ENCODE measurements at regions not wholly inside any gene's neighbourhood (a gene's known extent, or its start where the extent isn't known, plus 50 kb on each side); places are given as distances from the start of the nearest gene placed in this dataset.

DNA sequence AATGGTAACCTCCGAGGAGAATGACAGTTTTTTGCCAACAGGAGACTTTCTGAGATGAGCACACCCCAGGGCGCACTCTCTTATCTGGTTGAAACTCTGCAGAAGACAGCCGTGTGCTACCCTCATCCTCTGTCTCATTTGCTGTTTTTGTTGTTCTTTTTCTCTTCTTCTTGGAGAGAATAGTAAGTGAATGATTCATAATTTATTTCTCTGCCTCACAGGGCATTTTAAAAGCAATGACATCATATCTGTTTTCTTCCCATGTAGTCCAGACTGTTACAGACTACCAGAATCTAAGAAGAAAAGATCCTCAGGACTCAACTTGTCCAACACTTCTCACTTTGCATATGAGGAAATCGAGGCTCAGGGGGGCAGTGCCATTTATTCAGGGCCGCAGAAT is 771.1 kb upstream of the GRM7 start:
- TF ChIP-seq, protein P1, sequence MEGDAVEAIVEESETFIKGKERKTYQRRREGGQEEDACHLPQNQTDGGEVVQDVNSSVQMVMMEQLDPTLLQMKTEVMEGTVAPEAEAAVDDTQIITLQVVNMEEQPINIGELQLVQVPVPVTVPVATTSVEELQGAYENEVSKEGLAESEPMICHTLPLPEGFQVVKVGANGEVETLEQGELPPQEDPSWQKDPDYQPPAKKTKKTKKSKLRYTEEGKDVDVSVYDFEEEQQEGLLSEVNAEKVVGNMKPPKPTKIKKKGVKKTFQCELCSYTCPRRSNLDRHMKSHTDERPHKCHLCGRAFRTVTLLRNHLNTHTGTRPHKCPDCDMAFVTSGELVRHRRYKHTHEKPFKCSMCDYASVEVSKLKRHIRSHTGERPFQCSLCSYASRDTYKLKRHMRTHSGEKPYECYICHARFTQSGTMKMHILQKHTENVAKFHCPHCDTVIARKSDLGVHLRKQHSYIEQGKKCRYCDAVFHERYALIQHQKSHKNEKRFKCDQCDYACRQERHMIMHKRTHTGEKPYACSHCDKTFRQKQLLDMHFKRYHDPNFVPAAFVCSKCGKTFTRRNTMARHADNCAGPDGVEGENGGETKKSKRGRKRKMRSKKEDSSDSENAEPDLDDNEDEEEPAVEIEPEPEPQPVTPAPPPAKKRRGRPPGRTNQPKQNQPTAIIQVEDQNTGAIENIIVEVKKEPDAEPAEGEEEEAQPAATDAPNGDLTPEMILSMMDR (IDR thresholded peaks at IDR 0.05) = no peak
- TF ChIP-seq POLR2A (IDR thresholded peaks at IDR 0.05) = no peak
